MM.1S (cell line): ENCODE measurements at regions not wholly inside any gene's neighbourhood (a gene's known extent, or its start where the extent isn't known, plus 50 kb on each side); places are given as distances from the start of the nearest gene placed in this dataset.

Experiments used
- DNase-seq: peaks from one replicate; pipeline ENCODE4 v3.0.0-alpha.2; 2015
- H2AFZ ChIP-seq: fragments of 300-600 bp; sonication (generic); 2 replicates; pipeline ENCODE4 v1.6.0; 2016; ENCODE audit warnings: antibody characterized with exemption, low read length
- H3F3A ChIP-seq: fragments of 300-600 bp; sonication (generic); 2 replicates; pipeline ENCODE4 v1.6.1; 2016; ENCODE audit warnings: mild to moderate bottlenecking, antibody characterized with exemption, low read length, moderate library complexity, mixed read lengths; ENCODE audit not compliant: insufficient read depth
- H3K27ac ChIP-seq: fragments of 300-600 bp; sonication (generic); 2 replicates; pipeline ENCODE4 v1.5.1; 2016; ENCODE audit warnings: mild to moderate bottlenecking, low read length
- H3K27me3 ChIP-seq: fragments of 300-600 bp; sonication (generic); replicated peaks from 2 replicates; pipeline ENCODE4 v1.6.0; 2016; ENCODE audit warnings: low read length; ENCODE audit not compliant: insufficient read depth
- H3K36me3 ChIP-seq: fragments of 300-600 bp; sonication (generic); replicated peaks from 2 replicates; pipeline ENCODE4 v1.6.1; 2016; ENCODE audit warnings: mild to moderate bottlenecking, low read length, mixed read lengths; ENCODE audit not compliant: insufficient read depth
- H3K4me1 ChIP-seq: fragments of 300-600 bp; sonication (generic); 2 replicates; pipeline ENCODE4 v1.6.1; 2016; ENCODE audit warnings: low read length, mixed read lengths
- H3K4me2 ChIP-seq: fragments of 300-600 bp; sonication (generic); 2 replicates; pipeline ENCODE4 v1.6.0; 2016; ENCODE audit warnings: low read depth, low read length
- H3K4me3 ChIP-seq: fragments of 300-600 bp; sonication (generic); 2 replicates; pipeline ENCODE4 v1.5.1; 2016; ENCODE audit warnings: low read length, mixed read lengths
- H3K79me2 ChIP-seq: fragments of 300-600 bp; sonication (generic); 2 replicates; pipeline ENCODE4 v1.6.1; 2016; ENCODE audit warnings: mixed run types, low read length, mixed read lengths
- H3K9ac ChIP-seq: fragments of 300-600 bp; sonication (generic); 2 replicates; pipeline ENCODE4 v1.6.1; 2016; ENCODE audit warnings: low read length, mixed read lengths
- H3K9me2 ChIP-seq: fragments of 300-600 bp; sonication (generic); replicated peaks from 2 replicates; pipeline ENCODE4 v1.6.1; 2016; ENCODE audit warnings: mild to moderate bottlenecking, low read length, mixed read lengths; ENCODE audit not compliant: insufficient read depth
- H3K9me3 ChIP-seq: fragments of 300-600 bp; sonication (generic); replicated peaks from 2 replicates; pipeline ENCODE4 v1.6.1; 2016; ENCODE audit warnings: mild to moderate bottlenecking, low read length, mixed read lengths; ENCODE audit not compliant: insufficient read depth
- H4K20me1 ChIP-seq: fragments of 300-600 bp; sonication (generic); 2 replicates; pipeline ENCODE4 v1.6.1; 2016; ENCODE audit warnings: mild to moderate bottlenecking, low read length, moderate library complexity, mixed read lengths; ENCODE audit not compliant: insufficient read depth
- EZH2 ChIP-seq: fragments of 300-600 bp; sonication (generic); optimal IDR thresholded peaks from 2 replicates; pipeline ENCODE3; 2017; ENCODE audit warnings: low read depth, mild to moderate bottlenecking, antibody characterized with exemption, low read length, mixed read lengths
- EZH2phosphoT487 ChIP-seq: fragments of 300-600 bp; sonication (generic); IDR thresholded peaks from 2 replicates; pipeline ENCODE4 v1.6.1; 2018; ENCODE audit warnings: antibody characterized with exemption, low read length
- TF ChIP-seq, protein P1 (sequence below): fragments of 300-600 bp; sonication (generic); IDR thresholded peaks from 2 replicates; pipeline ENCODE4 v1.5.1; 2016; ENCODE audit warnings: antibody characterized with exemption, low read length, mixed read lengths

GRCh38 chr4:166502660-166503059 is 629.6 kb downstream of the TLL1 start:
- no peak overlapping the region for H3K9ac ChIP-seq
- H3F3A ChIP-seq = no peaks in the 10 kb centered on the region
- no peak for DNase-seq
- H3K4me1 ChIP-seq = no peaks in the 10 kb centered on the region
- no peaks in the 10 kb centered on the region for H3K9me3 ChIP-seq
- no peaks in the 10 kb centered on the region for H3K36me3 ChIP-seq
- no peaks in the 10 kb centered on the region for H3K9me2 ChIP-seq
- H3K79me2 ChIP-seq = no peaks in the 10 kb centered on the region
- no peak overlapping the region for H3K4me2 ChIP-seq
- H3K27ac ChIP-seq = no peak overlapping the region
- H3K27me3 ChIP-seq = no peaks in the 10 kb centered on the region
- no peaks in the 10 kb centered on the region for H4K20me1 ChIP-seq
- H2AFZ ChIP-seq = no peak overlapping the region
- TF ChIP-seq EZH2phosphoT487 = no peak
- no peak overlapping the region for H3K4me3 ChIP-seq

- Histone ChIP-seq H3K79me2 (no peaks in the 10 kb centered on the region), H3K36me3 (no peaks in the 10 kb centered on the region), H2AFZ (no peak overlapping the region), H3K9me2 (no peaks in the 10 kb centered on the region), H3K4me3 (no peak overlapping the region), H3K9ac (no peak overlapping the region), H3K9me3 (no peaks in the 10 kb centered on the region), H3K4me1 (no peaks in the 10 kb centered on the region), H3K27me3 (no peaks in the 10 kb centered on the region), H3F3A (no peaks in the 10 kb centered on the region), H3K27ac (no peak overlapping the region), H4K20me1 (no peaks in the 10 kb centered on the region), H3K4me2 (no peak overlapping the region)
- DNase-seq = no peak
- TF ChIP-seq EZH2 (no peak), EZH2phosphoT487 (no peak)
- TF ChIP-seq, protein P1, sequence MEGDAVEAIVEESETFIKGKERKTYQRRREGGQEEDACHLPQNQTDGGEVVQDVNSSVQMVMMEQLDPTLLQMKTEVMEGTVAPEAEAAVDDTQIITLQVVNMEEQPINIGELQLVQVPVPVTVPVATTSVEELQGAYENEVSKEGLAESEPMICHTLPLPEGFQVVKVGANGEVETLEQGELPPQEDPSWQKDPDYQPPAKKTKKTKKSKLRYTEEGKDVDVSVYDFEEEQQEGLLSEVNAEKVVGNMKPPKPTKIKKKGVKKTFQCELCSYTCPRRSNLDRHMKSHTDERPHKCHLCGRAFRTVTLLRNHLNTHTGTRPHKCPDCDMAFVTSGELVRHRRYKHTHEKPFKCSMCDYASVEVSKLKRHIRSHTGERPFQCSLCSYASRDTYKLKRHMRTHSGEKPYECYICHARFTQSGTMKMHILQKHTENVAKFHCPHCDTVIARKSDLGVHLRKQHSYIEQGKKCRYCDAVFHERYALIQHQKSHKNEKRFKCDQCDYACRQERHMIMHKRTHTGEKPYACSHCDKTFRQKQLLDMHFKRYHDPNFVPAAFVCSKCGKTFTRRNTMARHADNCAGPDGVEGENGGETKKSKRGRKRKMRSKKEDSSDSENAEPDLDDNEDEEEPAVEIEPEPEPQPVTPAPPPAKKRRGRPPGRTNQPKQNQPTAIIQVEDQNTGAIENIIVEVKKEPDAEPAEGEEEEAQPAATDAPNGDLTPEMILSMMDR = no peak
Observed at GRCh38 chr4:166506051-166506450, 633.0 kb downstream of the TLL1 start.

GRCh38 chr4:166512267-166512666 is 639.2 kb downstream of the TLL1 start:
- H3F3A ChIP-seq = no peaks in the 10 kb centered on the region
- H3K4me1 ChIP-seq = no peaks in the 10 kb centered on the region
- H4K20me1 ChIP-seq = no peaks in the 10 kb centered on the region
- H3K27ac ChIP-seq = no peak overlapping the region
- H3K9me2 ChIP-seq = no peaks in the 10 kb centered on the region
- H3K4me3 ChIP-seq = no peak overlapping the region
- no peaks in the 10 kb centered on the region for H3K9me3 ChIP-seq
- no peak for DNase-seq
- no peak overlapping the region for H2AFZ ChIP-seq
- H3K4me2 ChIP-seq = no peak overlapping the region
- no peaks in the 10 kb centered on the region for H3K79me2 ChIP-seq
- TF ChIP-seq EZH2phosphoT487 (no peak), EZH2 (no peak)
- TF ChIP-seq, protein P1 = no peak
- no peak overlapping the region for H3K9ac ChIP-seq
- H3K27me3 ChIP-seq = no peaks in the 10 kb centered on the region
- H3K36me3 ChIP-seq = no peaks in the 10 kb centered on the region

DNA sequence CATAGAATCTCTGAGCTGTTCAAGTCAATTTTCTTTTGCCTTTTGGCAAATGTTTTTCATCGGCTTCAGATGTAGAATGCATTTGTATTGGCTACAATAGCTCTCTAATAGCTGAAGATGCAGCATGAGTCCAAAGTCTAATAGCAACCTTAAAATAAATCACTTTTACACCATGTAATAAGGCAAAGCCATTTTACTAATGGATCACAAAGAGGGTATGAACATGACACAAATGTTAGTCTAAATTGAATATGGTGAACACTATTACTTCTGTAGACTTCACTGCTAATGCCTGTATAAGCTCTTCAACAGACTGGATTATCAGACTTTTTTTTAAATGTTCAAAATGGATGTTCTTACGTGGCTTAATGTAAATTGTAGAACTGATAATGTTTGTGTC is 645.3 kb downstream of the TLL1 start:
- no peaks in the 10 kb centered on the region for H3K27me3 ChIP-seq
- no peaks in the 10 kb centered on the region for H3K9me3 ChIP-seq
- no peaks in the 10 kb centered on the region for H3K9me2 ChIP-seq
- no peak overlapping the region for H3K27ac ChIP-seq
- H2AFZ ChIP-seq = no peak overlapping the region
- H3K36me3 ChIP-seq = no peaks in the 10 kb centered on the region
- no peak for DNase-seq
- no peak overlapping the region for H3K9ac ChIP-seq
- no peaks in the 10 kb centered on the region for H3K4me1 ChIP-seq
- no peaks in the 10 kb centered on the region for H4K20me1 ChIP-seq
- H3K79me2 ChIP-seq = no peaks in the 10 kb centered on the region
- H3K4me3 ChIP-seq = no peak overlapping the region
- TF ChIP-seq EZH2 (no peak), EZH2phosphoT487 (no peak)
- TF ChIP-seq, protein P1 = no peak
- H3K4me2 ChIP-seq = no peak overlapping the region
- no peaks in the 10 kb centered on the region for H3F3A ChIP-seq
